GM23338 (cell line): ENCODE measurements at regions not wholly inside any gene's neighbourhood (a gene's known extent, or its start where the extent isn't known, plus 50 kb on each side); places are given as distances from the start of the nearest gene placed in this dataset.

ENCODE experiments used
- EZH2 ChIP-seq: fragments of 200-600 bp; sonication (generic); IDR thresholded peaks from one replicate; pipeline ENCODE4 v1.8.0; 2017; ENCODE audit warnings: antibody characterized with exemption, mild to moderate bottlenecking, low read depth; ENCODE audit not compliant: unreplicated experiment
- EZH2phosphoT487 ChIP-seq: fragments of 200-600 bp; sonication (generic); IDR thresholded peaks from one replicate; pipeline ENCODE4 v1.8.1; 2018; ENCODE audit warnings: antibody characterized with exemption; ENCODE audit not compliant: unreplicated experiment
- JUNB ChIP-seq: IDR thresholded peaks from one replicate; pipeline ENCODE4 v1.6.1; 2016; ENCODE audit warnings: antibody characterized with exemption; ENCODE audit not compliant: unreplicated experiment
- POLR2AphosphoS5 ChIP-seq: IDR thresholded peaks from 2 replicates; pipeline ENCODE4 v1.6.1; 2016; ENCODE audit warnings: antibody characterized with exemption, low read depth
- TF ChIP-seq, protein P1 (sequence below), 2 experiments: fragments of 200-600 bp in 1 of 2; sonication (generic) in 1 of 2; conservative IDR thresholded peaks; 2 replicates each; pipeline versions ENCODE4 v1.5.1 to v1.6.1; 2016 to 2017; ENCODE audit warnings: antibody characterized with exemption in 2 of 2, low read depth in 2 of 2, mild to moderate bottlenecking in 2 of 2, moderate library complexity in 1 of 2

DNA sequence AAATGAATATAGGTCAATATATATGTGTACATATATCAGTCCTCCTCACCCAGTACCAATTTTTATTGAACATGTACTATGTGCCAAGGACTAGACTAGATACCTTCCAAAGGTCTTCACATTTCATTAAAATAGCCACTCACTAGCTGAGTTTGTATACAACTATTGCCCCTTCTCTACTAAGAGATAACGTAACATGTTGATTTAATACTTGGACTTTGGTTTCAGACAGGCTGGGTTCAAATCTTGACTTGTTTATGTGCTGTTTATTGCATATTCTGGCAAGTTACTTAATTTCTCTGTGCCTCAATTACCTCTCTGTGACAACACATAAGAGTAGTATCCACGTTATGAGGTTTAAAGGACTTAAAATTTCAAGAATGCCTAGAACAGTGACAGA, 184.5 kb downstream of the MTX2 start:
- TF ChIP-seq EZH2 (no peak), POLR2AphosphoS5 (no peak), JUNB (no peak), EZH2phosphoT487 (no peak)
- TF ChIP-seq, protein P1, sequence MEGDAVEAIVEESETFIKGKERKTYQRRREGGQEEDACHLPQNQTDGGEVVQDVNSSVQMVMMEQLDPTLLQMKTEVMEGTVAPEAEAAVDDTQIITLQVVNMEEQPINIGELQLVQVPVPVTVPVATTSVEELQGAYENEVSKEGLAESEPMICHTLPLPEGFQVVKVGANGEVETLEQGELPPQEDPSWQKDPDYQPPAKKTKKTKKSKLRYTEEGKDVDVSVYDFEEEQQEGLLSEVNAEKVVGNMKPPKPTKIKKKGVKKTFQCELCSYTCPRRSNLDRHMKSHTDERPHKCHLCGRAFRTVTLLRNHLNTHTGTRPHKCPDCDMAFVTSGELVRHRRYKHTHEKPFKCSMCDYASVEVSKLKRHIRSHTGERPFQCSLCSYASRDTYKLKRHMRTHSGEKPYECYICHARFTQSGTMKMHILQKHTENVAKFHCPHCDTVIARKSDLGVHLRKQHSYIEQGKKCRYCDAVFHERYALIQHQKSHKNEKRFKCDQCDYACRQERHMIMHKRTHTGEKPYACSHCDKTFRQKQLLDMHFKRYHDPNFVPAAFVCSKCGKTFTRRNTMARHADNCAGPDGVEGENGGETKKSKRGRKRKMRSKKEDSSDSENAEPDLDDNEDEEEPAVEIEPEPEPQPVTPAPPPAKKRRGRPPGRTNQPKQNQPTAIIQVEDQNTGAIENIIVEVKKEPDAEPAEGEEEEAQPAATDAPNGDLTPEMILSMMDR (conservative IDR thresholded peaks at IDR 0.05; ENCODE audit: low read depth in 2 of 2): no peak
